ENCODE measurements at regions not wholly inside any gene's neighbourhood (a gene's known extent, or its start where the extent isn't known, plus 50 kb on each side); places are given as distances from the start of the nearest gene placed in this dataset.

DNA sequence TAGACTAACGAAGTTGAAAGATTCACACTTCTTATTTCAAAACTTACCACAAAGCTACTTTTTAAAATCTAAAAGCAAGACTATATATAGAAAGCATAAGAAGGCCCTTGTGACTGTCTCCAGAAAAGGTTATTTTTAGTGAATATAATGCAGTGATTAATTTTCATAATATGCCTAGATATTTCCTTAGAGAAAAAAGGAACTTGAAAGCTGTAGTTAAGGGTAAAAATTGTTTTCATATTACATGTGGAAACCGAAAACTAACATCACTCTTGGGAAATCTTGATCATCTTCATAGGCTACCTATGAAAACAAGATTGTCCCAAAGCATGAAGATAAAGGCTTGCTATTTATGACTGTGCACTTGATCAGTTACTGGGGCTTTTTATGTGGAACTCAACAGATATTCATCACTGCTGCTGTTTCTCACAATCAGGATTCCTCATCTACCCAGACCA lies 223.2 kb downstream of the SH2D4B start:
- H3K4me3 ChIP-seq (replicated peaks; ENCODE audit: low read depth, low read length): no peak overlapping the region
- TF ChIP-seq, protein P1, sequence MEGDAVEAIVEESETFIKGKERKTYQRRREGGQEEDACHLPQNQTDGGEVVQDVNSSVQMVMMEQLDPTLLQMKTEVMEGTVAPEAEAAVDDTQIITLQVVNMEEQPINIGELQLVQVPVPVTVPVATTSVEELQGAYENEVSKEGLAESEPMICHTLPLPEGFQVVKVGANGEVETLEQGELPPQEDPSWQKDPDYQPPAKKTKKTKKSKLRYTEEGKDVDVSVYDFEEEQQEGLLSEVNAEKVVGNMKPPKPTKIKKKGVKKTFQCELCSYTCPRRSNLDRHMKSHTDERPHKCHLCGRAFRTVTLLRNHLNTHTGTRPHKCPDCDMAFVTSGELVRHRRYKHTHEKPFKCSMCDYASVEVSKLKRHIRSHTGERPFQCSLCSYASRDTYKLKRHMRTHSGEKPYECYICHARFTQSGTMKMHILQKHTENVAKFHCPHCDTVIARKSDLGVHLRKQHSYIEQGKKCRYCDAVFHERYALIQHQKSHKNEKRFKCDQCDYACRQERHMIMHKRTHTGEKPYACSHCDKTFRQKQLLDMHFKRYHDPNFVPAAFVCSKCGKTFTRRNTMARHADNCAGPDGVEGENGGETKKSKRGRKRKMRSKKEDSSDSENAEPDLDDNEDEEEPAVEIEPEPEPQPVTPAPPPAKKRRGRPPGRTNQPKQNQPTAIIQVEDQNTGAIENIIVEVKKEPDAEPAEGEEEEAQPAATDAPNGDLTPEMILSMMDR (IDR thresholded peaks at IDR 0.05; ENCODE audit: low read length, missing control alignments): no peak
- DNase-seq (ENCODE audit: low read depth): no peak

DNA sequence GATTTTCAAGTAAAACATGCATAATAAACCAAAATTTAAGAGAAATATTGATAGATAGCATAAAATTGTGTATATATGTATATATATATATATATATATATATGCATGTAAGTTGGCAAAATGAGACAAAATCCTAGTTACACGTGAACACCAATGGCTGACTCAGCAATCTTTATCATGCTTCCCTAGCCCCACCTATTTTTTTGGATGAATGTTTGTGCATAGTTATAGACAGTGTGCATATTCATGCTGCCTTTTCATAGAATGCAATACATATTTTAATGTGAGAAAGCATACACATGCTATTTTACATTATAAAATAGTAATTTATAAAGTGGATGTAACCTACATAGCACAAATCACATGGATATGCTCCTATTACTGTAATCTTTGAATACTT lies 230.3 kb downstream of the SH2D4B start:
- TF ChIP-seq, protein P1 (IDR thresholded peaks at IDR 0.05; ENCODE audit: low read length, missing control alignments): no peak
- H3K4me3 ChIP-seq (replicated peaks; ENCODE audit: low read depth, low read length): no peak overlapping the region
- DNase-seq (ENCODE audit: low read depth): no peak

DNA sequence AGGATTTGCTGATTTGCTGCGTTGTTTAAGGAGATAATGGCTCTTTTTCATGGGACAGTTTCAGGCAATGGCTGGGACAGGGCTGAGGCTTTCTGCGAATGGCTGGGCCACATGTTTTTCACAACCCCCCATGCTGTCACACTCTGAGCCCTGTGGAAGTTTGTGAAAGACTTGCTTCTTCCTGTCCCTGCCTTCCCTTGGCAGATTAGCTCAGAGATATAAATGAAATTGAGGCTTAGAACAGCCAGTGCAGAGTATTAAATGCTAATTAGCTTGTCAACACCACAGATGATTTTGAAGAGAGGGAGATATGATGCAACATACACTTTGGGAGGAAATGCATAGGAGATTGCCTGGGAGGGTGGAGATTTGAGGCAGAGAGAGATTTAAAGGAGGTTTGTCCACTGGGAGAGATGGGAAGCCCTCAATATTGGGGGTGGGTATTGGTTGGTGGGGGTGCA lies 232.0 kb downstream of the SH2D4B start:
- DNase-seq (ENCODE audit: low read depth): no peak
- TF ChIP-seq, protein P1 (IDR thresholded peaks at IDR 0.05; ENCODE audit: low read length, missing control alignments): no peak
- no peak overlapping the region for H3K4me3 ChIP-seq (replicated peaks; ENCODE audit: low read depth, low read length)

DNA sequence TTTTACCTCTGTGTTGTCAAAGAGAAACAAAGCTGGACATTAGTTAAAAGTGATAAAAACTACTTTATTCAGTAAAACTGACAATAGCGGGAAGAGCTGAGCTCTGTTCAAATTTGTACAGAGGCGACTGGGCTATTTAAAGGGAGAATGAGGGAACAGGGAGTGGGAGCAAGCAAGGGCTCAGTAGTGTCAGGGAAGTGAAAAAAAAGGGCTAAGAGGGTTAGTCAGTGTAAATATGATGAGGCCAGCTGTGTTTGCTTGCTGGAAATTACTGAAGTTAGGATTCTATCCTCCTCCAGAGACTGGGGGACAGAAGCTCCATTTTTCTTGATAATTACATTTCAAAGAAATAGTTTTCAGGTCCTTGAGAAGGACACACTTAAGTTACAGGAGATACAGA lies 232.5 kb downstream of the SH2D4B start:
- TF ChIP-seq, protein P1 (IDR thresholded peaks at IDR 0.05; ENCODE audit: low read length, missing control alignments): no peak

DNA sequence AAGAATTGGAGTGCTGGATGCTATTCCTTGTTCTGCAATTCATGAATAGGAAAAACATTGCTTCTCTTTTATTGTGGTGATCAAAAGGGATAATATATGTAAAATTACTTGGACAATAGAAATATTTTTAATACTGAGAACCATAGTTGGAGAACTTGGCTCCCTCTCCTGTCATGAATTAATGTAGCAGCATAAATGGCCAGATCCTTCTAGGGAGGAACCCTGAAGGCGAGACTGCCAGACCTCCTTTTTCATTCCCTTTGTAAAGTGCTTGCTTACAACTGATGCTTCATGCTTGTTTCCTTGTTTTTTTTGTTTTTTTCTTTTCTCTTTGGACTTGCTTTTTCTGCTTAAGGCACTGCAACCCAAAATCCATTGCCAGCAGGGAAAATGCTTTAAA lies 233.6 kb downstream of the SH2D4B start:
- H3K4me3 ChIP-seq (replicated peaks; ENCODE audit: low read depth, low read length): no peak overlapping the region
- DNase-seq (ENCODE audit: low read depth): no peak
- TF ChIP-seq, protein P1 (IDR thresholded peaks at IDR 0.05; ENCODE audit: low read length, missing control alignments): no peak

More for the DNA sequence above, 232.5 kb downstream of the SH2D4B start:
- DNase-seq (ENCODE audit: low read depth): no peak
- no peak overlapping the region for H3K4me3 ChIP-seq (replicated peaks; ENCODE audit: low read depth, low read length)

DNA sequence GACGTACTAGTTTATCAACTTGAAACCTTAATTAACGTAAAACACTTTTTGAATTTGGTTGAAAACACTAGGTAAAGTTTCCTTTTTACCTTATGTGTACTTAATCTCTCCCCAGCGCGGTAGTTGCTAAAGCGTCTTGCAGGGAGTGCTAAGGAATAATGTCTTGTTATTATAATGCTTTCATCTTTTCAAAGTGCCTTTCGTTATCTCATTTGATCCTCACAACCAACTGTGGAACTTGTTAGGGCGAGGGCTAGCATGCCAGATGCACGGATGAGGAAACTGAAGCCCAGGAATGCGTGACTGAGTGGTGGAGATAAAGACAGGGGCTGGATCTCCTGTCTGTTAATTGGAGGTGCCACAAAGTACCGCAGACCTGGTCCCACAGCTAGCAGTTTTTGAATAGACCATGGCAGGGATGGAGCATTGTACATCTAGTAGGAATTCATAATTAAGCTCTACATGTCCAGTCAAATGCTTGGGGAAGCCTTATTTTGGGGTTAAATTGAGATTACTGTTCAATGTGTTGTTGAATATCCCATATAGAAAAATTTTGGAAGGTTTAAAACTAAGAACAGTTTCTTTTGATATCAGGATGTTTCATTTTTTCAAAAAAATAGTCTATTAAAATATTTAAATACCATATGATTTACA lies 234.3 kb downstream of the SH2D4B start:
- TF ChIP-seq, protein P1 (IDR thresholded peaks at IDR 0.05; ENCODE audit: low read length, missing control alignments): no peak

DNA sequence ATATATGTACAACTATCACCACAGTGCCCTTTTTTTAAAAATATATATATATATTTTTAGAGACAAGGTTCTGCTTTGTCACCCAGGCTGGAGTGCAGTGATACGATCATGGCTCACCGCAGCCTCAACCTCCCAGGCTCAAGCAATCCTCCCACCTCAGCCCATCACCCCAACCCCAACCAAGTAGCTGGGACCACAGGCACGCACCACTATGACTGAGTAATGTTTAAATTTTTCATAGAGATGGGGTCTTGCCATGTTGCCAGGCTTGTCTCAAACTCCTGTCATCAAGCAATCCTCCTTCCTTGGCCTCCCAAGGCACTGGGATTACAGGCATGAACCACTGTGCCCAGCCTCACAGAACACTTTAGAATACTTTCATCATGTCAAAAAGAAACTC lies 234.9 kb downstream of the SH2D4B start:
- TF ChIP-seq, protein P1 (IDR thresholded peaks at IDR 0.05; ENCODE audit: low read length, missing control alignments): no peak
- no peak overlapping the region for H3K4me3 ChIP-seq (replicated peaks; ENCODE audit: low read depth, low read length)
- no peak for DNase-seq (ENCODE audit: low read depth)

More for the DNA sequence above, 234.3 kb downstream of the SH2D4B start:
- H3K4me3 ChIP-seq (replicated peaks; ENCODE audit: low read depth, low read length): no peak overlapping the region
- no peak for DNase-seq (ENCODE audit: low read depth)
